NCI-H1417 treated with DMSO at 0.1 percent for 48 hours (cell line): ENCODE measurements at regions not wholly inside any gene's neighbourhood (a gene's known extent, or its start where the extent isn't known, plus 50 kb on each side); places are given as distances from the start of the nearest gene placed in this dataset.
"Not testable (repeated sequence)": the region's sequence is repeated elsewhere in the genome, so short reads cannot be mapped to it uniquely, and the experiment has no call there.

ENCODE experiments used
- DNase-seq: peaks from one replicate; lab custom pipeline; 2025; lab: John Stamatoyannopoulos, UW

- no peak for DNase-seq
Observed at GRCh38 chr1:78247079-78247478, 201.3 kb downstream of the GIPC2 start.

- no peak for DNase-seq
Observed at GRCh38 chr1:78250201-78250600, 204.4 kb downstream of the GIPC2 start.

GRCh38 chr1:78254517-78254916 lies 208.8 kb downstream of the GIPC2 start:
- no peak for DNase-seq

GRCh38 chr1:78255383-78255782 lies 209.6 kb downstream of the GIPC2 start:
- no peak for DNase-seq

GRCh38 chr1:78255846-78256245 lies 210.1 kb downstream of the GIPC2 start:
- no peak for DNase-seq

- no peak for DNase-seq
Observed at GRCh38 chr1:78263459-78263858, 217.7 kb downstream of the GIPC2 start.

GRCh38 chr1:78263946-78264345 lies 218.2 kb downstream of the GIPC2 start:
- no peak for DNase-seq

- no peak for DNase-seq
Observed at GRCh38 chr1:78267513-78268218, 221.9 kb downstream of the GIPC2 start.

- DNase-seq, result no peak
Observed at GRCh38 chr1:78269591-78269990, 221.2 kb upstream of the PTGFR start.

- not testable (repeated sequence) for DNase-seq
Observed at GRCh38 chr1:78271423-78271822, 219.4 kb upstream of the PTGFR start.

- no peak for DNase-seq
Observed at GRCh38 chr1:78274814-78275213, 216.0 kb upstream of the PTGFR start.

GRCh38 chr1:78275456-78275855 lies 215.3 kb upstream of the PTGFR start:
- DNase-seq, result no peak

GRCh38 chr1:78275906-78276685 lies 214.7 kb upstream of the PTGFR start:
- no peak for DNase-seq

- DNase-seq, result no peak
Observed at GRCh38 chr1:78277253-78277652, 213.5 kb upstream of the PTGFR start.

GRCh38 chr1:78279051-78279450 lies 211.7 kb upstream of the PTGFR start:
- DNase-seq, result no peak

GRCh38 chr1:78280626-78281025 lies 210.1 kb upstream of the PTGFR start:
- no peak for DNase-seq

- no peak for DNase-seq
Observed at GRCh38 chr1:78281580-78281979, 209.2 kb upstream of the PTGFR start.

GRCh38 chr1:78283691-78284090 lies 207.1 kb upstream of the PTGFR start:
- DNase-seq, result no peak

- no peak for DNase-seq
Observed at GRCh38 chr1:78284354-78284753, 206.4 kb upstream of the PTGFR start.

GRCh38 chr1:78286686-78287085 lies 204.1 kb upstream of the PTGFR start:
- DNase-seq, result no peak

- no peak for DNase-seq
Observed at GRCh38 chr1:78289603-78290002, 201.2 kb upstream of the PTGFR start.

- no peak for DNase-seq
Observed at GRCh38 chr1:78291418-78291817, 199.4 kb upstream of the PTGFR start.

GRCh38 chr1:78291872-78292271 lies 198.9 kb upstream of the PTGFR start:
- DNase-seq, result no peak

- no peak for DNase-seq
Observed at GRCh38 chr1:78292361-78292760, 198.4 kb upstream of the PTGFR start.
